SK-N-SH (cell line): ENCODE measurements at regions not wholly inside any gene's neighbourhood (a gene's known extent, or its start where the extent isn't known, plus 50 kb on each side); places are given as distances from the start of the nearest gene placed in this dataset.

Experiments used
- GABPA ChIP-seq: IDR thresholded peaks from 2 replicates; pipeline ENCODE4 v1.4.0; 2012; ENCODE audit warnings: low read depth, mild to moderate bottlenecking
- MXI1 ChIP-seq: IDR thresholded peaks from 2 replicates; pipeline ENCODE4 v1.6.1; 2012; ENCODE audit warnings: mild to moderate bottlenecking, low read depth, low read length, improper control_type of control experiment
- RCOR1 ChIP-seq: fragments of 150-350 bp; IDR thresholded peaks from 2 replicates; pipeline ENCODE4 v1.6.1; 2017; ENCODE audit warnings: antibody characterized with exemption, low read length
- REST ChIP-seq: IDR thresholded peaks from 2 replicates; pipeline ENCODE4 v1.6.1; 2012; ENCODE audit warnings: mild to moderate bottlenecking, low read depth, low read length, moderate library complexity
- RFX5 ChIP-seq: IDR thresholded peaks from 2 replicates; pipeline ENCODE4 v1.6.1; 2012; ENCODE audit warnings: mild to moderate bottlenecking, improper control_type of control experiment, low read length
- RXRA ChIP-seq: IDR thresholded peaks from 2 replicates; pipeline ENCODE4 v1.4.0; 2012; ENCODE audit warnings: low read depth, mild to moderate bottlenecking, borderline replicate concordance
- USF1 ChIP-seq: IDR thresholded peaks from 2 replicates; pipeline ENCODE4 v1.4.0; 2012; ENCODE audit warnings: low read depth, borderline replicate concordance

- no peak for TF ChIP-seq REST
- TF ChIP-seq MXI1, result no peak
- TF ChIP-seq GABPA, result no peak
- no peak for TF ChIP-seq RXRA
- TF ChIP-seq RFX5, result no peak
- no peak for TF ChIP-seq RCOR1
- no peak for TF ChIP-seq USF1
- TF ChIP-seq, all 33 proteins: peak for 0
Observed at GRCh38 chrX:102883491-102883890, 53.6 kb upstream of the RAB40AL start (continued).
